CD4-positive, CD25-positive, alpha-beta regulatory T cell (primary cell): ENCODE measurements at regions not wholly inside any gene's neighbourhood (a gene's known extent, or its start where the extent isn't known, plus 50 kb on each side); places are given as distances from the start of the nearest gene placed in this dataset.
"Not testable (repeated sequence)": the region's sequence is repeated elsewhere in the genome, so short reads cannot be mapped to it uniquely, and the experiment has no call there.

Source experiments
- ATAC-seq, 2 donors: fragments of 150-1000 bp; cut with Tn5 transposase; one replicate each; pipeline ENCODE4 v1.10.0; 2021; ENCODE audit warnings: low read depth in 2 of 2, moderate number of reproducible peaks in 2 of 2, moderate library complexity in 1 of 2
- DNase-seq, 3 donors: peaks; one replicate each; pipeline versions ENCODE4 v3.0.0 to v3.0.0-alpha.2; 2012 to 2022; ENCODE audit warnings: mixed read lengths in 1 of 3
- H3K27ac ChIP-seq: one replicate; pipeline ENCODE4 v1.7.0; 2013; ENCODE audit warnings: mild to moderate bottlenecking, low read length; ENCODE audit not compliant: insufficient read depth, poor library complexity, severe bottlenecking
- H3K27me3 ChIP-seq: one replicate; pipeline ENCODE4 v1.7.0; 2013; ENCODE audit warnings: low read length; ENCODE audit not compliant: control insufficient read depth, insufficient read depth
- H3K36me3 ChIP-seq: one replicate; pipeline ENCODE4 v1.7.0; 2013; ENCODE audit warnings: mild to moderate bottlenecking, low read length, moderate library complexity; ENCODE audit not compliant: control insufficient read depth, insufficient read depth
- H3K4me1 ChIP-seq: 2 replicates; pipeline ENCODE4 v1.7.0; 2013; ENCODE audit warnings: mild to moderate bottlenecking, low read length; ENCODE audit not compliant: insufficient read depth, control insufficient read depth, poor library complexity, severe bottlenecking
- H3K4me3 ChIP-seq: one replicate; pipeline ENCODE4 v1.7.0; 2013; ENCODE audit warnings: low read depth, mild to moderate bottlenecking, low read length, moderate library complexity
- H3K9me3 ChIP-seq, 2 experiments: 1 replicate in 1 of 2; 2 replicates in 1 of 2; pipeline ENCODE4 v1.7.0; 2013; ENCODE audit warnings: low read length in 2 of 2, mild to moderate bottlenecking in 1 of 2, moderate library complexity in 1 of 2; ENCODE audit not compliant: control insufficient read depth in 2 of 2
- H3K27ac Mint-ChIP-seq, 3 donors: one replicate each; pipeline ENCODE4 v1.8.0; 2020 to 2022; ENCODE audit warnings: mild to moderate bottlenecking in 3 of 3, mixed read lengths in 3 of 3, moderate library complexity in 2 of 3
- H3K27me3 Mint-ChIP-seq: one replicate; pipeline ENCODE4 v1.8.0; 2022; ENCODE audit warnings: mild to moderate bottlenecking, mixed read lengths
- H3K36me3 Mint-ChIP-seq: one replicate; pipeline ENCODE4 v1.8.0; 2020; ENCODE audit warnings: mixed read lengths
- H3K4me1 Mint-ChIP-seq, 4 donors: one replicate each; pipeline ENCODE4 v1.8.0; 2020 to 2022; ENCODE audit warnings: mixed read lengths in 4 of 4, mild to moderate bottlenecking in 1 of 4
- H3K4me3 Mint-ChIP-seq, 4 donors: one replicate each; pipeline ENCODE4 v1.8.0; 2020 to 2022; ENCODE audit warnings: mild to moderate bottlenecking in 4 of 4, mixed read lengths in 4 of 4, moderate library complexity in 3 of 4
- H3K9me3 Mint-ChIP-seq, 7 donors: one replicate each; pipeline ENCODE4 v1.8.0; 2020 to 2022; ENCODE audit warnings: mixed read lengths in 7 of 7, mild to moderate bottlenecking in 3 of 7, moderate library complexity in 2 of 7

- DNase-seq (no peak), ATAC-seq (no peak)
- no peak overlapping the region for H3K27ac ChIP-seq
- H3K9me3 ChIP-seq: no peaks in the 10 kb centered on the region
- H3K4me3 ChIP-seq: no peak overlapping the region
- no peaks in the 10 kb centered on the region for H3K4me1 Mint-ChIP-seq
- no peaks in the 10 kb centered on the region for H3K36me3 ChIP-seq
- H3K27ac Mint-ChIP-seq: no peak overlapping the region
- no peak overlapping the region for H3K4me3 Mint-ChIP-seq
- peaks cover 0 to 4% (median 0%) of the 10 kb centered on the region in 7 donors for H3K9me3 Mint-ChIP-seq
- H3K27me3 ChIP-seq: no peaks in the 10 kb centered on the region
- H3K27me3 Mint-ChIP-seq: peaks cover 5% of the 10 kb centered on the region
- H3K4me1 ChIP-seq: no peaks in the 10 kb centered on the region
- H3K36me3 Mint-ChIP-seq: no peaks in the 10 kb centered on the region
Observed at GRCh38 chr11:34730544-34731295, 109.8 kb downstream of the EHF start.

GRCh38 chr11:34728609-34729008 lies 107.7 kb downstream of the EHF start:
- H3K36me3 Mint-ChIP-seq: no peaks in the 10 kb centered on the region
- Histone ChIP-seq H3K4me3 (no peak overlapping the region), H3K27ac (no peak overlapping the region), H3K4me1 (no peaks in the 10 kb centered on the region), H3K27me3 (no peaks in the 10 kb centered on the region), H3K36me3 (no peaks in the 10 kb centered on the region), H3K9me3 (no peaks in the 10 kb centered on the region)
- H3K4me1 Mint-ChIP-seq: no peaks in the 10 kb centered on the region
- no peak overlapping the region for H3K27ac Mint-ChIP-seq
- no peak overlapping the region for H3K4me3 Mint-ChIP-seq
- no peaks in the 10 kb centered on the region for H3K27me3 Mint-ChIP-seq
- peaks cover 0 to 8% (median 2%) of the 10 kb centered on the region in 7 donors for H3K9me3 Mint-ChIP-seq
- ATAC-seq: no peak
- DNase-seq: no peak

- no peak overlapping the region for H3K4me3 ChIP-seq
- H3K36me3 Mint-ChIP-seq: no peaks in the 10 kb centered on the region
- no peaks in the 10 kb centered on the region for H3K4me1 Mint-ChIP-seq
- no peak overlapping the region for H3K4me3 Mint-ChIP-seq
- H3K27me3 ChIP-seq: no peaks in the 10 kb centered on the region
- peaks cover 0 to 10% (median 5%) of the 10 kb centered on the region in 7 donors for H3K9me3 Mint-ChIP-seq
- H3K4me1 ChIP-seq: no peaks in the 10 kb centered on the region
- DNase-seq (no peak), ATAC-seq (no peak)
- no peak overlapping the region for H3K27ac ChIP-seq
- H3K27ac Mint-ChIP-seq: no peak overlapping the region
- H3K9me3 ChIP-seq: no peaks in the 10 kb centered on the region
- H3K36me3 ChIP-seq: no peaks in the 10 kb centered on the region
- no peaks in the 10 kb centered on the region for H3K27me3 Mint-ChIP-seq
Observed at GRCh38 chr11:34727228-34727737, 106.4 kb downstream of the EHF start.

- H3K27me3 ChIP-seq: no peaks in the 10 kb centered on the region
- no peaks in the 10 kb centered on the region for H3K4me1 Mint-ChIP-seq
- ATAC-seq (no peak), DNase-seq (no peak)
- peaks cover 0 to 9% (median 5%) of the 10 kb centered on the region in 7 donors for H3K9me3 Mint-ChIP-seq
- H3K36me3 Mint-ChIP-seq: no peaks in the 10 kb centered on the region
- H3K4me3 Mint-ChIP-seq: no peak overlapping the region
- no peak overlapping the region for H3K4me3 ChIP-seq
- H3K36me3 ChIP-seq: no peaks in the 10 kb centered on the region
- H3K27ac ChIP-seq: no peak overlapping the region
- H3K27me3 Mint-ChIP-seq: peaks cover 5% of the 10 kb centered on the region
- no peaks in the 10 kb centered on the region for H3K4me1 ChIP-seq
- no peak overlapping the region for H3K27ac Mint-ChIP-seq
- H3K9me3 ChIP-seq: no peaks in the 10 kb centered on the region
Observed at GRCh38 chr11:34724973-34725372, 104.1 kb downstream of the EHF start.

- Histone ChIP-seq H3K27ac (no peak overlapping the region), H3K27me3 (peaks cover 3% of the 10 kb centered on the region), H3K4me1 (no peaks in the 10 kb centered on the region), H3K4me3 (no peak overlapping the region), H3K9me3 (no peaks in the 10 kb centered on the region), H3K36me3 (no peaks in the 10 kb centered on the region)
- DNase-seq (no peak), ATAC-seq (no peak)
- Mint-ChIP-seq H3K9me3 (peaks cover 0 to 9% (median 6%) of the 10 kb centered on the region in 7 donors), H3K27me3 (peaks cover 5% of the 10 kb centered on the region), H3K4me1 (no peaks in the 10 kb centered on the region), H3K27ac (no peak overlapping the region), H3K36me3 (no peaks in the 10 kb centered on the region), H3K4me3 (no peak overlapping the region)
Observed at GRCh38 chr11:34721646-34722045, 100.8 kb downstream of the EHF start.

- peaks cover 0 to 9% (median 5%) of the 10 kb centered on the region in 7 donors for H3K9me3 Mint-ChIP-seq
- Histone ChIP-seq H3K9me3 (no peaks in the 10 kb centered on the region), H3K36me3 (no peaks in the 10 kb centered on the region), H3K4me1 (no peaks in the 10 kb centered on the region), H3K27me3 (peaks cover 5% of the 10 kb centered on the region), H3K4me3 (no peak overlapping the region), H3K27ac (no peak overlapping the region)
- H3K4me1 Mint-ChIP-seq: no peaks in the 10 kb centered on the region
- H3K27me3 Mint-ChIP-seq: peaks cover 5% of the 10 kb centered on the region
- no peak overlapping the region for H3K27ac Mint-ChIP-seq
- H3K4me3 Mint-ChIP-seq: no peak overlapping the region
- DNase-seq (no peak), ATAC-seq (no peak)
- no peaks in the 10 kb centered on the region for H3K36me3 Mint-ChIP-seq
Observed at GRCh38 chr11:34719303-34719848, 98.5 kb downstream of the EHF start.

GRCh38 chr11:34713631-34714030 lies 92.7 kb downstream of the EHF start:
- not testable (repeated sequence) for H3K4me1 ChIP-seq, H3K4me1 Mint-ChIP-seq, ATAC-seq, H3K4me3 ChIP-seq, H3K27me3 Mint-ChIP-seq, DNase-seq, H3K27ac Mint-ChIP-seq, H3K36me3 Mint-ChIP-seq, H3K27ac ChIP-seq, H3K36me3 ChIP-seq, H3K27me3 ChIP-seq, H3K4me3 Mint-ChIP-seq
- peaks cover 0 to 28% (median 6%) of the 10 kb centered on the region in 7 donors for H3K9me3 Mint-ChIP-seq
- peaks cover 5 to 13% of the 10 kb centered on the region in 2 experiments for H3K9me3 ChIP-seq
